Epithelial cell of proximal tubule (primary cell): ENCODE measurements at regions not wholly inside any gene's neighbourhood (a gene's known extent, or its start where the extent isn't known, plus 50 kb on each side); places are given as distances from the start of the nearest gene placed in this dataset.

ENCODE experiments used
- DNase-seq: peaks from one replicate; pipeline ENCODE4 v3.0.0-alpha.2; 2011; ENCODE audit warnings: low read depth
- H3K4me3 ChIP-seq: 2 replicates; pipeline ENCODE4 v1.5.1; 2011; ENCODE audit warnings: low read depth, mild to moderate bottlenecking, low read length
- TF ChIP-seq, protein P1 (sequence below): conservative IDR thresholded peaks from 2 replicates; pipeline ENCODE4 v1.5.1; 2012; ENCODE audit warnings: low read depth, mild to moderate bottlenecking, low read length

DNA sequence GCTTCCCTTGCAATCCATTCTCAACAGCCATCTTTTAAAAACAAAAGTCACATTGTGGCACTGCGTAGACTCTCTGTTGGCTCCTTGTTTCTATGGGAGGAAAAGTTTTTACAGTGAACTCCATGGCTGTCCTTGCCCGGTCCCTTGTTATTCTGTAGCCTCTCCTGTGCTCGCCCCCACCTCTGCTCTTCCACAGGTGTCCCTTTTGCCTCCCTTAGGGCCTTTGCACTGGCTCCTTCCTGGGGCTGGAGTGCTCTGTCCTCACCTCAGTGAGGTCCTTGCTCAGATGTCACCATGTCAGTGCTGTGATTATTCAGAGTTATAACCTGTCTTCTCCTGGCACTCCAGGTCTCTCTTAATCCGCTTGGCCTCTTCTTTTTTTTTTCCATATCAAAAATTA lies 308.8 kb downstream of the DOCK8 start:
- H3K4me3 ChIP-seq, result no peak overlapping the region
- TF ChIP-seq, protein P1, sequence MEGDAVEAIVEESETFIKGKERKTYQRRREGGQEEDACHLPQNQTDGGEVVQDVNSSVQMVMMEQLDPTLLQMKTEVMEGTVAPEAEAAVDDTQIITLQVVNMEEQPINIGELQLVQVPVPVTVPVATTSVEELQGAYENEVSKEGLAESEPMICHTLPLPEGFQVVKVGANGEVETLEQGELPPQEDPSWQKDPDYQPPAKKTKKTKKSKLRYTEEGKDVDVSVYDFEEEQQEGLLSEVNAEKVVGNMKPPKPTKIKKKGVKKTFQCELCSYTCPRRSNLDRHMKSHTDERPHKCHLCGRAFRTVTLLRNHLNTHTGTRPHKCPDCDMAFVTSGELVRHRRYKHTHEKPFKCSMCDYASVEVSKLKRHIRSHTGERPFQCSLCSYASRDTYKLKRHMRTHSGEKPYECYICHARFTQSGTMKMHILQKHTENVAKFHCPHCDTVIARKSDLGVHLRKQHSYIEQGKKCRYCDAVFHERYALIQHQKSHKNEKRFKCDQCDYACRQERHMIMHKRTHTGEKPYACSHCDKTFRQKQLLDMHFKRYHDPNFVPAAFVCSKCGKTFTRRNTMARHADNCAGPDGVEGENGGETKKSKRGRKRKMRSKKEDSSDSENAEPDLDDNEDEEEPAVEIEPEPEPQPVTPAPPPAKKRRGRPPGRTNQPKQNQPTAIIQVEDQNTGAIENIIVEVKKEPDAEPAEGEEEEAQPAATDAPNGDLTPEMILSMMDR, result no peak
- DNase-seq, result no peak

DNA sequence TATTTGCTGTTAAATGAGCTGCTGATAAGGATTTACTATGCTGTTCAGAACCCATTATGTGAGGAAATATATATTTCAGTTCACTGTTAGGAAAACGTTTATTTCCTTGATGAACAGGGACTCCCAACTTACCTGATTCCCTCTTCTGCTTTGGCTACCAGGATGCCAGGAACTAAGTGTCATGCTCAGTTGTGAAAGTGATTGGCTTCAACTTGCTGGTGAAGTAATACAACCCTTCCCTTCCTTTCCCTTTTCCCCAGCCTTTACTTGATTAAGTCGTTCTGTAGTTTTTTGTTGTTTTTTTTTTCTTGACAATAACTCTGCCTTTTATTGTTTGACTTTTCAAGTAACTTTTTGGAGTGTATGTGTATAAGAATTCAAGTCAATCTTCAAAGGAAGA lies 309.3 kb downstream of the DOCK8 start:
- no peak overlapping the region for H3K4me3 ChIP-seq
- TF ChIP-seq, protein P1, result no peak
- DNase-seq, result no peak

DNA sequence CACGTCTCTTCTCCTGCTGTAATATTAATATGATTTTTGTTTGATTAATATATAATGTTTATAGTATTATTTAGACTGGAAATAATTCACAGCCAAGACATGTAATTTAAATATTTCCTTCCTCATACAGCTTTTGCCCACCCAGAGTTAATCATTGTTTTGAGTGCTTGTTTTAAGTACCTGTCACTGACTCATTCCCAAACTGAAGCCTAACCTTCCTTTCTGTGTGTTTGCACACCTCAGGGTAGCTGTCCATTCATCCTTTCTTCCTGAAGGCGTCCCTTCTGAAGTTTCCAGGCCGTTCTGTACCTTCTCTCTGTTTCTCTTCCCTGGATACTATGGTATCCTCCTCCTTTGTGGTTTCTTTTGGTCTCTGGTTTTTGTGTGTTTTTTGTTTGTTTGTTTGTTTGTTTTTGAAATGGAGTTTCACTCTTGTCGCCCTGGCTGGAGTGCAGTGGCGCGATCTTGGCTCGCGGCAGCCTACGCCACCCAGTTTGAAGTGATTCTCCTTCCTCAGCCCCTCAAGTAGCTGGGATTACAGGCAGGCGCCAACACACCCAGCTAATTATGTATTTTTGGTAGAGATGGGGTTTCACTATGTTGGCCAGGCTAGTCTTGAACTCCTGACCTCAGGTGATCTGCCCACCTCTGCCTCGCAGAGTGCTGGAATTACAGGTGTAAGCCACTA lies 312.4 kb downstream of the DOCK8 start:
- no peak overlapping the region for H3K4me3 ChIP-seq
- no peak for DNase-seq
- TF ChIP-seq, protein P1, result no peak

DNA sequence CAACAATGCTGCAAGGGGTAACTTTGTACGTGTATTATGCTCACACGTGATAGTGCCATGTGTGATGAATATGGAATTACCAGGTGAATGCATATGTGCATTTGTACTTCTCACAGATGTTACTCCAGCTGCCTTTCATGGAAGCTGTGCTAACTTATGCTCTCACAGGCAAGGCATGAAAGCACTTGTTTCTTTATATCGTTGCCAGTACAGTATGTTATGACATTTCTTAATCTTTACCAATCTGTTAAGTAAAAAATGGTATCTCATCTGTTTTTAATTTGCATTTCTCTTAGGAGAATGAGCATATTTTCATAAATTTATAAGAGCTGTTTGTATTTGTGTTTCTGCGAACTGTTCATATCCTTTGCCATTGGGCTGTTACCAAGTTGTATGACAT lies 311.8 kb upstream of the DMRT1 start:
- no peak for DNase-seq
- TF ChIP-seq, protein P1, result no peak
- no peak overlapping the region for H3K4me3 ChIP-seq

DNA sequence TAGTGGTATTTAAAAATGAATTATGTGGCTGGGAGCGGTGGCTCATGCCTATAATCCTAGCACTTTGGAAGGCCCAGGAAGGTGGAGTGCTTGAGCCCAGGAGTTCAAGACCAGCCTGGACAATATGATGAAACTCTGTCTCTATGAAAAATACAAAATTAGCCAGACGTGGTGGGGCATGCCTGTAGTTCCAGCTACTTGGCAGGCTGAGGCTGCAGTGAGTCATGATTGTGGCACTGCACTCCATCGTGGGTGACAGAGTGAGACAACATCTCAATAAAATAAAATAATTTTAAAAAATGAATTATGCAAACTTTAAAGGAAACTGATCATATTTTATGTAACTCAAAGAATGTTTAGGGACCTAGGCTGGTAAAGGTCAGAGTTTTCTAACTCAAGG lies 310.8 kb upstream of the DMRT1 start:
- H3K4me3 ChIP-seq, result no peak overlapping the region
- DNase-seq, result peak; percentile 46
- TF ChIP-seq, protein P1, result no peak

DNA sequence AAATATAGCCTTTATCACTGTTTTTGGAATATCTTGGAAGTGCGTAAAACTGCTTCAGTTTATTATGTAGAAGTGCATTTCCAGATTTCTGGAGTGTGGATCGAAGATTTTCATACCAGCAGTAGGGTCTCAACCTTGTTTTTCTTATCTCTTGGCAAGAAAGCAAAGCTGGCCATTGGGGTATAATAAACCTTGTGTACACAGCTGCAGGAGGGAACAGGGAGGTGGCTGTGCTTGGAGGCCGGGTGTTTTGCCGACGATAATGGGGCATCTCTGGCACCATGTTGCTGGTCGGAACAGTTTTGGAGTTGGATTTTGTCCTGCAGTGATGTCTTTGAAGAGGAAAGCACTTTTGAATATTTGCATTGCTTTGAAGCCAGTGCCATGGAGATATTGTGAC lies 308.8 kb upstream of the DMRT1 start:
- DNase-seq, result no peak
- TF ChIP-seq, protein P1, result no peak
- no peak overlapping the region for H3K4me3 ChIP-seq

DNA sequence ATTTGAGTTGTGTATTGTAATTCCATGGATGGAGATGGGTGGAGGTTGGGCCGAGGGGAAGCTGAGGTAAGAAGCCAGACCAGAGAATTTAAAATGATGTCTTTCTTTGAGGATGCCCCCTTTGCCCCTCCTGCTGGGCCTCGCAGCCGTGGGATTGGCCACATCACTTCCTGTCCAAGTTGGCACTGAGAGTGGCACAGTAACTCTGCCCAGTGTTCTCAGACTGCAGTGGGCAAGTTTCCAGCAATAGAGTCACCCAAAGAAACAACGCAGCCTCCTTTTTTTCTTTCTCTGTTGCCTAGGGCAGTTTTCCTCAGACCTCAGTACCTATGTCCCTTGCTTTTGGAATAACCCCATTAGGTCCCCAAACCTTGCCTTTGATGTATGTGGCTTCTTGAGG lies 306.6 kb upstream of the DMRT1 start:
- no peak for DNase-seq
- no peak overlapping the region for H3K4me3 ChIP-seq
- TF ChIP-seq, protein P1, result no peak
